H9 (cell line): ENCODE measurements at regions not wholly inside any gene's neighbourhood (a gene's known extent, or its start where the extent isn't known, plus 50 kb on each side); places are given as distances from the start of the nearest gene placed in this dataset.

Experiments used
- DNase-seq: peaks from one replicate; pipeline ENCODE4 v3.0.0-alpha.2; 2017
- H2AFZ ChIP-seq: one replicate; pipeline ENCODE4 v1.6.1; 2013; ENCODE audit warnings: mild to moderate bottlenecking, low read length, control low read depth, moderate library complexity
- H2AK5ac ChIP-seq: 2 replicates; pipeline ENCODE4 v1.6.1; 2013; ENCODE audit warnings: low read length, control low read depth, mixed read lengths; ENCODE audit not compliant: insufficient read length
- H2BK120ac ChIP-seq: one replicate; pipeline ENCODE4 v1.6.1; 2013; ENCODE audit warnings: low read depth, mild to moderate bottlenecking, low read length, control low read depth, inconsistent platforms; ENCODE audit not compliant: poor library complexity, severe bottlenecking
- H2BK12ac ChIP-seq: 2 replicates; pipeline ENCODE4 v1.6.1; 2013; ENCODE audit warnings: low read length, control low read depth, mixed read lengths, low read depth; ENCODE audit not compliant: insufficient read length
- H2BK15ac ChIP-seq: 2 replicates; pipeline ENCODE4 v1.6.1; 2013; ENCODE audit warnings: low read depth, low read length, control low read depth
- H2BK20ac ChIP-seq: one replicate; pipeline ENCODE4 v1.6.1; 2013; ENCODE audit warnings: low read depth, mild to moderate bottlenecking, low read length, control low read depth, inconsistent platforms; ENCODE audit not compliant: poor library complexity, severe bottlenecking
- H2BK5ac ChIP-seq: 2 replicates; pipeline ENCODE4 v1.6.1; 2013; ENCODE audit warnings: low read length, control low read depth, mixed read lengths; ENCODE audit not compliant: insufficient read length
- H3K14ac ChIP-seq: 2 replicates; pipeline ENCODE4 v1.6.1; 2013; ENCODE audit warnings: low read length, control low read depth; ENCODE audit not compliant: insufficient read depth
- H3K18ac ChIP-seq: 2 replicates; pipeline ENCODE4 v1.6.1; 2013; ENCODE audit warnings: low read depth, mild to moderate bottlenecking, mixed read lengths, low read length, control low read depth; ENCODE audit not compliant: insufficient read length
- H3K23ac ChIP-seq: 2 replicates; pipeline ENCODE4 v1.6.1; 2013; ENCODE audit warnings: low read length, control low read depth, mixed read lengths, low read depth; ENCODE audit not compliant: insufficient read length
- H3K23me2 ChIP-seq: 2 replicates; pipeline ENCODE4 v1.6.1; 2013; ENCODE audit warnings: low read depth, mild to moderate bottlenecking, mixed read lengths, low read length, control low read depth; ENCODE audit not compliant: insufficient read length, poor library complexity, severe bottlenecking
- H3K27ac ChIP-seq: 2 replicates; pipeline ENCODE4 v1.5.1; 2013; ENCODE audit warnings: low read length, control low read depth, mixed read lengths, low read depth; ENCODE audit not compliant: insufficient read length
- H3K27me3 ChIP-seq: 2 replicates; pipeline ENCODE4 v1.6.1; 2013; ENCODE audit warnings: low read length, control low read depth, inconsistent platforms; ENCODE audit not compliant: insufficient read depth
- H3K4ac ChIP-seq: 2 replicates; pipeline ENCODE4 v1.6.1; 2013; ENCODE audit warnings: low read depth, mild to moderate bottlenecking, control low read depth, inconsistent platforms, low read length, moderate library complexity
- H3K4me1 ChIP-seq: 2 replicates; pipeline ENCODE4 v1.6.1; 2013; ENCODE audit warnings: low read length, control low read depth, inconsistent platforms; ENCODE audit not compliant: insufficient read depth
- H3K4me2 ChIP-seq: 2 replicates; pipeline ENCODE4 v1.6.1; 2013; ENCODE audit warnings: low read length, control low read depth, mixed read lengths; ENCODE audit not compliant: insufficient read length, insufficient read depth
- H3K56ac ChIP-seq: 2 replicates; pipeline ENCODE4 v1.6.1; 2013; ENCODE audit warnings: low read depth, mild to moderate bottlenecking, mixed read lengths, low read length, control low read depth; ENCODE audit not compliant: insufficient read length
- H3K79me1 ChIP-seq: 2 replicates; pipeline ENCODE4 v1.6.1; 2013; ENCODE audit warnings: low read depth, mild to moderate bottlenecking, moderate library complexity, low read length, control low read depth, inconsistent platforms; ENCODE audit not compliant: insufficient read depth, poor library complexity, severe bottlenecking
- H3K79me2 ChIP-seq: 2 replicates; pipeline ENCODE4 v1.6.1; 2013; ENCODE audit warnings: low read length, control low read depth, inconsistent platforms; ENCODE audit not compliant: insufficient read depth
- H3K9ac ChIP-seq: 2 replicates; pipeline ENCODE4 v1.6.1; 2013; ENCODE audit warnings: low read length, control low read depth, mixed read lengths; ENCODE audit not compliant: insufficient read length; ENCODE audit errors: extremely low read depth
- H3K9me3 ChIP-seq: one replicate; pipeline ENCODE4 v1.6.1; 2013; ENCODE audit warnings: low read depth, low read length, inconsistent platforms; ENCODE audit not compliant: control insufficient read depth
- H3T11ph ChIP-seq: one replicate; pipeline ENCODE4 v1.6.1; 2013; ENCODE audit warnings: mild to moderate bottlenecking, low read length, control low read depth, inconsistent platforms
- H4K20me1 ChIP-seq: one replicate; pipeline ENCODE4 v1.6.1; 2013; ENCODE audit not compliant: control insufficient read depth, insufficient read length, insufficient read depth
- H4K5ac ChIP-seq: 2 replicates; pipeline ENCODE4 v1.6.1; 2013; ENCODE audit warnings: low read depth, mild to moderate bottlenecking, mixed read lengths, low read length, control low read depth; ENCODE audit not compliant: insufficient read length
- H4K8ac ChIP-seq: replicated peaks from 2 replicates; pipeline ENCODE4 v1.6.1; 2013; ENCODE audit warnings: low read length, control low read depth, mixed read lengths, low read depth; ENCODE audit not compliant: insufficient read length
- H4K91ac ChIP-seq: 2 replicates; pipeline ENCODE4 v1.6.1; 2013; ENCODE audit warnings: low read depth, mild to moderate bottlenecking, moderate library complexity, mixed read lengths, low read length, control low read depth; ENCODE audit not compliant: insufficient read length
- H3K27ac Mint-ChIP-seq, 3 experiments: 2 replicates in 2 of 3; 3 replicates in 1 of 3; pipeline ENCODE4 v1.8.0; 2020 to 2021; ENCODE audit warnings: mixed read lengths in 3 of 3, mild to moderate bottlenecking in 1 of 3, moderate library complexity in 1 of 3
- H3K27me3 Mint-ChIP-seq: 2 replicates; pipeline ENCODE4 v1.8.0; 2021; ENCODE audit warnings: low read depth, mild to moderate bottlenecking, moderate library complexity, mixed read lengths
- H3K36me3 Mint-ChIP-seq, 3 experiments: 2 replicates in 2 of 3; 3 replicates in 1 of 3; pipeline ENCODE4 v1.8.0; 2020 to 2021; ENCODE audit warnings: low read depth in 3 of 3, mixed read lengths in 3 of 3; ENCODE audit not compliant: insufficient read depth in 1 of 3
- H3K4me1 Mint-ChIP-seq, 2 experiments: 2 replicates each; pipeline ENCODE4 v1.8.0; 2020; ENCODE audit warnings: mixed read lengths in 2 of 2
- H3K4me3 Mint-ChIP-seq, 2 experiments: 2 replicates in 1 of 2; 3 replicates in 1 of 2; pipeline ENCODE4 v1.8.0; 2020 to 2021; ENCODE audit warnings: mild to moderate bottlenecking in 2 of 2, mixed read lengths in 2 of 2, moderate library complexity in 1 of 2
- H3K9me3 Mint-ChIP-seq, 2 experiments: 2 replicates in 1 of 2; 3 replicates in 1 of 2; pipeline ENCODE4 v1.8.0; 2020; ENCODE audit warnings: mild to moderate bottlenecking in 2 of 2, mixed read lengths in 2 of 2, moderate library complexity in 1 of 2
- whole genome bisulfite sequencing: extraction: QIAGEN DNeasy Blood & Tissue Kit; methylation state at CpG from one replicate; pipeline ENCODE4 v1.1.7; 2013; ENCODE audit warnings: missing lambda C conversion rate, low lambda C conversion rate, mixed read lengths; ENCODE audit not compliant: insufficient read length; ENCODE audit errors: extremely low coverage; 5-methylcytosine and 5-hydroxymethylcytosine counted together
- TF ChIP-seq, protein P1 (sequence below): fragments of 200-600 bp; sonication (generic); conservative IDR thresholded peaks from 3 replicates; pipeline ENCODE4 v1.8.0; 2021; ENCODE audit warnings: antibody characterized with exemption, mild to moderate bottlenecking

DNA sequence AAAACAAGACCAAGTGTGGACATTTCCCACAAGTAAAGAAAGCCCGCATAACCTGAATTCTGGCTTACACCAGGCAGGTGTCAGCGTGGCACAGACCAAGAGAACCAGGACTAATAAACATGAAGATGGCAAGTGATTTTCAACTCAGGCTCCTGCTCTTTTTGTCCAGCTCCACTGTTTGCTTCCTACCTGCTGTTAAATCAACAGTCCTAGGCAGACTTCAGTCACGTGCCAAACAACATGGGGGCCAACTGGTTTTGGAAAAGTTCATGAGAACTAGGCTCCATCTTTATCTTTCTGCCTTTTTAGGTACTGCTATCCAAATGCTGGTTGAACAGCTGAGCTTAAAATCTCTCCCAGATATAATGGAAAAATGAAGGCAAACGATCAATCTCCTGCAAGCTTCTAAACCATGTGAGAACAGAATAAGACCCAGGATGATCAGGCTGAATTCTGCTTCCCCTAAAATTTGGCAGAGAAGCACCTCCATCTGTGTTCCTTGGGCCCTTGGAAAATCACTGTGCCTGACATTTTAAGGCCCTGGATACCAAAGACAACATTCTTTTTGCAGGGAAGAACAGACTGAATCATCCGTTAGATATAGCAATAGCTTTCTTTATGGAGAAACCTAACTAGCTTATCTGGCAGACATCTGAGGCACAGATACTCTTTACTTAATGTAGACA, 215.6 kb upstream of the USP15 start:
- no peak overlapping the region for H3K23ac ChIP-seq
- no peak overlapping the region for H4K8ac ChIP-seq
- no peak overlapping the region for H2BK12ac ChIP-seq
- WGBS = no CpG with 5 or more reads among the region's 5 CpGs
- Mint-ChIP-seq H3K9me3 (peaks cover 5 to 6% of the 10 kb centered on the region in 2 experiments), H3K4me3 (no peak overlapping the region), H3K36me3 (peaks cover 0 to 7% (median 5%) of the 10 kb centered on the region in 3 experiments; a peak in 4 of 7 replicates), H3K27me3 (no peaks in the 10 kb centered on the region), H3K27ac (no peak overlapping the region), H3K4me1 (peaks cover 4 to 10% of the 10 kb centered on the region in 2 experiments; a peak in 3 of 4 replicates)
- TF ChIP-seq, protein P1, sequence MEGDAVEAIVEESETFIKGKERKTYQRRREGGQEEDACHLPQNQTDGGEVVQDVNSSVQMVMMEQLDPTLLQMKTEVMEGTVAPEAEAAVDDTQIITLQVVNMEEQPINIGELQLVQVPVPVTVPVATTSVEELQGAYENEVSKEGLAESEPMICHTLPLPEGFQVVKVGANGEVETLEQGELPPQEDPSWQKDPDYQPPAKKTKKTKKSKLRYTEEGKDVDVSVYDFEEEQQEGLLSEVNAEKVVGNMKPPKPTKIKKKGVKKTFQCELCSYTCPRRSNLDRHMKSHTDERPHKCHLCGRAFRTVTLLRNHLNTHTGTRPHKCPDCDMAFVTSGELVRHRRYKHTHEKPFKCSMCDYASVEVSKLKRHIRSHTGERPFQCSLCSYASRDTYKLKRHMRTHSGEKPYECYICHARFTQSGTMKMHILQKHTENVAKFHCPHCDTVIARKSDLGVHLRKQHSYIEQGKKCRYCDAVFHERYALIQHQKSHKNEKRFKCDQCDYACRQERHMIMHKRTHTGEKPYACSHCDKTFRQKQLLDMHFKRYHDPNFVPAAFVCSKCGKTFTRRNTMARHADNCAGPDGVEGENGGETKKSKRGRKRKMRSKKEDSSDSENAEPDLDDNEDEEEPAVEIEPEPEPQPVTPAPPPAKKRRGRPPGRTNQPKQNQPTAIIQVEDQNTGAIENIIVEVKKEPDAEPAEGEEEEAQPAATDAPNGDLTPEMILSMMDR = no peak
- H2BK5ac ChIP-seq = no peak overlapping the region
- no peak overlapping the region for H4K91ac ChIP-seq
- H3K4ac ChIP-seq = no peak overlapping the region
- H4K5ac ChIP-seq = no peak overlapping the region
- no peak overlapping the region for H3K4me2 ChIP-seq
- H3T11ph ChIP-seq = no peak overlapping the region
- no peak overlapping the region for H2BK15ac ChIP-seq
- DNase-seq = no peak
- no peak overlapping the region for H2BK120ac ChIP-seq
- no peaks in the 10 kb centered on the region for H4K20me1 ChIP-seq
- no peaks in the 10 kb centered on the region for H3K4me1 ChIP-seq
- no peak overlapping the region for H3K14ac ChIP-seq
- no peak overlapping the region for H2AK5ac ChIP-seq
- H3K9me3 ChIP-seq = peaks cover 6% of the 10 kb centered on the region
- H3K23me2 ChIP-seq = no peaks in the 10 kb centered on the region
- H3K9ac ChIP-seq = no peak overlapping the region
- H3K79me2 ChIP-seq = no peaks in the 10 kb centered on the region
- no peak overlapping the region for H2BK20ac ChIP-seq
- no peak overlapping the region for H2AFZ ChIP-seq
- no peak overlapping the region for H3K27ac ChIP-seq
- no peaks in the 10 kb centered on the region for H3K79me1 ChIP-seq
- H3K56ac ChIP-seq = no peak overlapping the region
- H3K18ac ChIP-seq = no peak overlapping the region
- no peaks in the 10 kb centered on the region for H3K27me3 ChIP-seq
